CD8-positive, alpha-beta memory T cell (primary cell): ENCODE measurements at regions not wholly inside any gene's neighbourhood (a gene's known extent, or its start where the extent isn't known, plus 50 kb on each side); places are given as distances from the start of the nearest gene placed in this dataset.

Source experiments
- CTCF ChIA-PET: fragments of 350-600 bp; sonication (Branson Sonifier 250); formaldehyde crosslinking; loops from one replicate; lab custom pipeline; 2021; ENCODE audit warnings: antibody characterized with exemption; lab: Charles Lee
- POLR2A ChIA-PET: fragments of 350-600 bp; sonication (Branson Sonifier 250); formaldehyde crosslinking; loops from one replicate; lab custom pipeline; 2021; ENCODE audit warnings: antibody characterized with exemption; lab: Charles Lee
- DNase-seq, 5 donors: peaks; one replicate each; pipeline versions ENCODE4 v3.0.0 to v3.0.0-alpha.2; 2020 to 2022; ENCODE audit warnings: mixed read lengths in 1 of 5
- H3K27ac ChIP-seq: one replicate; pipeline ENCODE4 v1.7.0; 2013; ENCODE audit warnings: low read depth, mild to moderate bottlenecking, low read length, moderate library complexity
- H3K27me3 ChIP-seq: 2 replicates; pipeline ENCODE4 v1.7.0; 2013; ENCODE audit warnings: low read length, mild to moderate bottlenecking; ENCODE audit not compliant: insufficient read depth, poor library complexity, severe bottlenecking
- H3K36me3 ChIP-seq: 2 replicates; pipeline ENCODE4 v1.7.0; 2013; ENCODE audit warnings: mild to moderate bottlenecking, low read length, moderate library complexity; ENCODE audit not compliant: insufficient read depth
- H3K4me1 ChIP-seq: 2 replicates; pipeline ENCODE4 v1.7.0; 2013; ENCODE audit warnings: mild to moderate bottlenecking, low read length, moderate library complexity; ENCODE audit not compliant: insufficient read depth
- H3K4me3 ChIP-seq: 2 replicates; pipeline ENCODE4 v1.7.0; 2013; ENCODE audit warnings: mild to moderate bottlenecking, low read length
- H3K9me3 ChIP-seq: 2 replicates; pipeline ENCODE4 v1.7.0; 2013; ENCODE audit warnings: mild to moderate bottlenecking, low read length
- H3K27ac Mint-ChIP-seq, 8 donors: one replicate each; pipeline ENCODE4 v1.8.0; 2020 to 2021; ENCODE audit warnings: mixed read lengths in 8 of 8, mild to moderate bottlenecking in 6 of 8, inconsistent platforms in 3 of 8, moderate library complexity in 3 of 8
- H3K27me3 Mint-ChIP-seq, 2 donors: one replicate each; pipeline ENCODE4 v1.8.0; 2020 to 2021; ENCODE audit warnings: mixed read lengths in 2 of 2, mild to moderate bottlenecking in 1 of 2, moderate library complexity in 1 of 2
- H3K36me3 Mint-ChIP-seq, 3 donors: one replicate each; pipeline ENCODE4 v1.8.0; 2020 to 2021; ENCODE audit warnings: mixed read lengths in 3 of 3, inconsistent platforms in 1 of 3, mild to moderate bottlenecking in 1 of 3
- H3K4me1 Mint-ChIP-seq, 3 donors: one replicate each; pipeline ENCODE4 v1.8.0; 2020 to 2021; ENCODE audit warnings: mixed read lengths in 3 of 3, inconsistent platforms in 1 of 3, mild to moderate bottlenecking in 1 of 3
- H3K4me3 Mint-ChIP-seq, 7 donors: one replicate each; pipeline ENCODE4 v1.8.0; 2020 to 2021; ENCODE audit warnings: mixed read lengths in 7 of 7, mild to moderate bottlenecking in 6 of 7, moderate library complexity in 4 of 7, inconsistent platforms in 2 of 7
- H3K9me3 Mint-ChIP-seq, 5 donors: one replicate each; pipeline ENCODE4 v1.8.0; 2020 to 2022; ENCODE audit warnings: mixed read lengths in 5 of 5, mild to moderate bottlenecking in 3 of 5, moderate library complexity in 2 of 5, inconsistent platforms in 1 of 5

DNA sequence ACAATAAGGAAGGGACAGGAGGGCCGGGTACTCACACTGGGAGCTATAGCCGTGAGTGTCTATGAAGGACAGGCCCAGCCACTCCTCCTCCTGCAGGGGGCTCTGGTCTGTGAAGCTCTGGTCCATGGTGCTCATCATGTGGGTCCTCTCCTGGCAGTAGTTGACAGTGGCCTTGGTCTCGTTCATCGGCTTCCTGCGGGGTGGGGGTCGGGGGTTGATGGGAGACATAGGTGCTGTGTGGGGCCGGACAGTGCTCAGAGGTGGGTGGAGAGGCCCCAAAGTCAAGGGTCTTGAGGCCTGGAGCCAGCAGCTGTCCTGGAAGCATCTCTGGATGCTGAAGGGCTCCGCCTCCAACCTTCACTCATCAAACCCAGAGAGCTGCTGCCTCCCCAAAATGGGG, 260.4 kb downstream of the PTPRU start:
- DNase-seq: peak in 1 of 5 donors; percentile 29
- Mint-ChIP-seq H3K4me1 (no peaks in the 10 kb centered on the region), H3K4me3 (no peak overlapping the region), H3K27ac (no peak overlapping the region), H3K27me3 (peaks cover 20 to 44% of the 10 kb centered on the region in 2 donors), H3K9me3 (peaks cover 3 to 25% (median 11%) of the 10 kb centered on the region in 5 donors), H3K36me3 (no peaks in the 10 kb centered on the region)
- POLR2A ChIA-PET: no interaction called here
- CTCF ChIA-PET: no interaction called here
- H3K4me1 ChIP-seq: no peaks in the 10 kb centered on the region
- H3K27me3 ChIP-seq: no peaks in the 10 kb centered on the region
- H3K36me3 ChIP-seq: no peaks in the 10 kb centered on the region
- no peak overlapping the region for H3K27ac ChIP-seq
- no peak overlapping the region for H3K4me3 ChIP-seq
- H3K9me3 ChIP-seq: no peaks in the 10 kb centered on the region

DNA sequence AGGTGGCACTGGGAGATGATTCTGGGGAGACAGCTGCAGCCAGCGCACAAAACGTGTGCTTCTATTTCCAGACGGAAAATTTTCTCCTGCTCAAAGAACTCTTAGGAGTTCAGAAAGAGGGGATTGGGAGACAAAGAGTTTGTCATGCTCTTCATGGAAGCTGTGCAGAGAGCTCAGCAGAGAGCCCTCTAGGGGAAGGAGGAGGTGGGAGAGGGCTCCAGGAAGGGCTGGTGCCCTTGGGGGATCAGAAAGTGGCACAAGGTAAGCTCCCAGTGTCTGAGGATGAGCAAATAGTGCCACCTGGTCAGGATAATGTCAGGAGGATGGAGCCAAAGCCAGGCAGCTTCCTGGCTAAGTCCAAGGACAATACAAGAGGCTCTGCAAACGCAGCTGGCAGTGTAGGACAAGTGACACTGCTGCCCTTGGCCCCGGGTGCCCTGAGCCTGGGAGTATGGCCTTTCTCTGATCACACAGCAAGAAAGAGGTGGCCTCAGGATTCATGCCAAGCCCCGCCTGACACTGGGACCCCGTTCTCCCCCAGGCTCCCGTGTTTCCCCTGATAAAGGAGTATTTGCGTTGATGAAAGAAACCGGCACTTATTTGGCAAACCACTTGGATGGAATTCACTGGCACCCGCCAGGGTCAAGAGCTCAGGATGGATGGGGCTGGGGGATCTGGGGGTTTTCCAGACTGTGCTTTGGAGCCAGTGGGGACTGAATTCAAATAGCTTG, 254.0 kb downstream of the PTPRU start:
- Histone ChIP-seq H3K27me3 (no peaks in the 10 kb centered on the region), H3K4me3 (no peak overlapping the region), H3K27ac (no peak overlapping the region), H3K36me3 (no peaks in the 10 kb centered on the region), H3K4me1 (no peaks in the 10 kb centered on the region), H3K9me3 (no peaks in the 10 kb centered on the region)
- Mint-ChIP-seq H3K4me1 (no peaks in the 10 kb centered on the region), H3K27me3 (peaks cover 14 to 19% of the 10 kb centered on the region in 2 donors), H3K36me3 (no peaks in the 10 kb centered on the region), H3K9me3 (peaks cover 0 to 6% (median 4%) of the 10 kb centered on the region in 5 donors), H3K4me3 (no peak overlapping the region), H3K27ac (no peak overlapping the region)
- POLR2A ChIA-PET: no interaction called here
- peak in 1 of 5 donors; percentile 30 for DNase-seq
- CTCF ChIA-PET: no interaction called here

DNA sequence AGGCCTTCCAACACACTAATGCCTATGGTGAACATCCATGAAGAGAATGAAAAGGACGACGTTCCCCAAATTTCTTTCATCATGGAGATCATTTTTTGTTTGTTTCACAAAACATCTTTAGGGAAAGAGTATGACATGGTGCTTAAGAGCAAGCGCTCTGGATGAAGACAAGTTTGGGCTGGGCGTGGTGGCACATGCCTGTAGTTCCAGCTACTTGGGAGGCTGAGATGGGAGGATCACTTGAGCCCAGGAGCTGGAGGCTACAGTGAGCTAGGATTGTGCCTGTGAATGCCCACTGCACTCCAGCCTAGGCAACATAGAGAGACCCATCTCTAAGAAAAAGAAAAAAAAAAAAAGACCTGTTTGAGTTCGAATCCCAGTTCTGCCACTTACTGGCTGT, 253.1 kb downstream of the PTPRU start:
- no peaks in the 10 kb centered on the region for H3K4me1 Mint-ChIP-seq
- ChIA-PET POLR2A (no interaction called here), CTCF (no interaction called here)
- Histone ChIP-seq H3K27ac (no peak overlapping the region), H3K36me3 (no peaks in the 10 kb centered on the region), H3K4me3 (no peak overlapping the region), H3K4me1 (no peaks in the 10 kb centered on the region), H3K9me3 (no peaks in the 10 kb centered on the region), H3K27me3 (no peaks in the 10 kb centered on the region)
- H3K9me3 Mint-ChIP-seq: no peaks in the 10 kb centered on the region
- peaks cover 16 to 19% of the 10 kb centered on the region in 2 donors for H3K27me3 Mint-ChIP-seq
- no peaks in the 10 kb centered on the region for H3K36me3 Mint-ChIP-seq
- no peak for DNase-seq
- H3K27ac Mint-ChIP-seq: peak overlapping the region in 1 of 8 donors; percentile 46
- H3K4me3 Mint-ChIP-seq: no peak overlapping the region

DNA sequence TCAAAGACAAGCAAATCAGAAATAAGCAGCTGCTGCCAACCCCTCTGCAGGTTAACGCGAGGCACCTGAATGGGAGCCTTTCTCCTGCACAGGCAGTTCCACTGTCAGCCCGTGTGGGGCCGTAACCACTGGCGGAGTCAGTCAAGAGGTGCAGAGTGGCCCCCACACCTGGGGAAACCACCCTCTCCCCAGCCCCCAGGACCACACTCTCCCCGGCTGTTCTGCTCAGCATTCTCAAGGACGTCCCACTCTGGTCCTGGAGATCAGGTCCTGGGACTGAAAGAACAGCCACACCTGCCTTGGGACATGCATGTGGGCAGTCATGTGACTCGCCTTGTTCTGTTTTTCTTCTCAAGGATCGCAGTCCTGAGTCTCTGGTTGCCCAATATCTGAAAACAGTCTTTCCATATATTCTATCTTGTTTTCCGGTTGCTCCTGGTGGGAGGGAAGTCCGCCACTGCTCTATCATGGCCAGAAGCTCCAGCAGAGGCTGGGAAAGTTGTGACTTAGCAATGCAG, 252.5 kb downstream of the PTPRU start:
- POLR2A ChIA-PET: no interaction called here
- H3K9me3 ChIP-seq: no peaks in the 10 kb centered on the region
- no peak for DNase-seq

DNA sequence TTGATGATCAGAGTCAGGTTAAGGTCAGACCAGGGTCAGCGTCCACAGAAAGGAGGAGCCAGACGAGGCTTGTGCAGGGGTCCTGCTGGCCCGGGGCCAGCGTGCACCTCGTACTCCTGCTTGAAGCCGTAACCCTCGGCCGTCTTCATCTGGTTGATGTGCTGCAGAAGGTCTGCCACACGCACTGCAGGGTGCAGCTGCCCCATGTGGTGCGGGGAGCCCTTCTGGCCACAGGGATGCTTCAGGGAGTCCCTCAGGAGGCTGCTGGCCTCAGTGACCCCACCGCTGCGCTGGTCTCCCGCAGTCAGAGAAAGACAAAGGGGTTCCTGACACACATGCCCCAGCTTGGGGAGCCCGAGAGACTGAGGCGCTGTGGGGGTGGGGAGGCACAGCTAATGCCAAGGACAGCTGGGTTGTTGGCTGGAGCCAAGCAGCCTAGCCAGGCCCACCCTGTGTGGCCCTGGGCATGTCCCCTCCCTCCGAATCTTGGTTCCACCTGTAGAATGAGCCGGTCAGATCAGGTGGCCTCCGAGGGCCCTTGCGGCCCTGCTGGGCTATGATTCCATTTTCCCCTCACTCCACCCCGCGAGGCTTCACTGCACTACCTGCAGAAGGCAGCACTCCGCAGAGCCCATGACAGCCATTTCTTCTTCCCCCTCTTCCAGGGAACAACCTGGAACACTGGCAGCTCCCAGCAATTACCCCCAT, 251.9 kb downstream of the PTPRU start:
- Histone ChIP-seq H3K27ac (no peak overlapping the region), H3K9me3 (no peaks in the 10 kb centered on the region), H3K4me1 (no peaks in the 10 kb centered on the region), H3K4me3 (no peak overlapping the region), H3K36me3 (no peaks in the 10 kb centered on the region), H3K27me3 (no peaks in the 10 kb centered on the region)
- Mint-ChIP-seq H3K4me1 (no peaks in the 10 kb centered on the region), H3K4me3 (no peak overlapping the region), H3K27ac (no peak overlapping the region), H3K9me3 (no peaks in the 10 kb centered on the region), H3K36me3 (no peaks in the 10 kb centered on the region), H3K27me3 (peaks cover 16 to 19% of the 10 kb centered on the region in 2 donors)
- POLR2A ChIA-PET: no interaction called here
- DNase-seq: no peak
- CTCF ChIA-PET: no interaction called here

More for the DNA sequence above, 252.5 kb downstream of the PTPRU start:
- Histone ChIP-seq H3K4me1 (no peaks in the 10 kb centered on the region), H3K4me3 (no peak overlapping the region), H3K27me3 (no peaks in the 10 kb centered on the region), H3K36me3 (no peaks in the 10 kb centered on the region), H3K27ac (no peak overlapping the region)
- CTCF ChIA-PET: no interaction called here
- H3K36me3 Mint-ChIP-seq: no peaks in the 10 kb centered on the region
- H3K4me3 Mint-ChIP-seq: no peak overlapping the region
- H3K4me1 Mint-ChIP-seq: no peaks in the 10 kb centered on the region
- no peak overlapping the region for H3K27ac Mint-ChIP-seq
- H3K27me3 Mint-ChIP-seq: peaks cover 16 to 19% of the 10 kb centered on the region in 2 donors
- H3K9me3 Mint-ChIP-seq: no peaks in the 10 kb centered on the region

DNA sequence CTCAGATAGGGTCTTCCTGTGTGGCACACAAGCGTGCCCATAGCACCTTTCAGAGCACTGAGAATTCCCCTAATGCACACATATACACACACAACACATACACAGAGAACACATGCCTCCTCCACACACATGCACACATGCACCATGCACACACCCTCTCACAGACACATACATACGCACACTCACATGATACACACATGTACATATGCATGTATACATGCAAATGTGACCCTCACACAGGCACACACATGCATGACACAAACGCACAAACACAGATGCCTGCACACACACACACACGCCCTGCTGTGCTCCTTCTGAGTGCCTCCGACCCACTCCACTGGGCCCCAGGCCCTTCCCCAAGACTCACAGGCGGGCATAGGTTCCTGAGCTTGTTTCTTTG, 251.0 kb downstream of the PTPRU start:
- H3K4me1 ChIP-seq: no peaks in the 10 kb centered on the region
- H3K27ac ChIP-seq: no peak overlapping the region
- Mint-ChIP-seq H3K4me3 (peak overlapping the region in 1 of 7 donors; percentile 65), H3K27ac (peak overlapping the region in 1 of 8 donors; percentile 48), H3K9me3 (no peaks in the 10 kb centered on the region), H3K4me1 (no peaks in the 10 kb centered on the region), H3K36me3 (no peaks in the 10 kb centered on the region), H3K27me3 (peaks cover 16 to 19% of the 10 kb centered on the region in 2 donors)
- H3K4me3 ChIP-seq: no peak overlapping the region
- POLR2A ChIA-PET: no interaction called here
- H3K36me3 ChIP-seq: no peaks in the 10 kb centered on the region
- no peaks in the 10 kb centered on the region for H3K27me3 ChIP-seq
- no peak for DNase-seq
- no peaks in the 10 kb centered on the region for H3K9me3 ChIP-seq
- CTCF ChIA-PET: no interaction called here

DNA sequence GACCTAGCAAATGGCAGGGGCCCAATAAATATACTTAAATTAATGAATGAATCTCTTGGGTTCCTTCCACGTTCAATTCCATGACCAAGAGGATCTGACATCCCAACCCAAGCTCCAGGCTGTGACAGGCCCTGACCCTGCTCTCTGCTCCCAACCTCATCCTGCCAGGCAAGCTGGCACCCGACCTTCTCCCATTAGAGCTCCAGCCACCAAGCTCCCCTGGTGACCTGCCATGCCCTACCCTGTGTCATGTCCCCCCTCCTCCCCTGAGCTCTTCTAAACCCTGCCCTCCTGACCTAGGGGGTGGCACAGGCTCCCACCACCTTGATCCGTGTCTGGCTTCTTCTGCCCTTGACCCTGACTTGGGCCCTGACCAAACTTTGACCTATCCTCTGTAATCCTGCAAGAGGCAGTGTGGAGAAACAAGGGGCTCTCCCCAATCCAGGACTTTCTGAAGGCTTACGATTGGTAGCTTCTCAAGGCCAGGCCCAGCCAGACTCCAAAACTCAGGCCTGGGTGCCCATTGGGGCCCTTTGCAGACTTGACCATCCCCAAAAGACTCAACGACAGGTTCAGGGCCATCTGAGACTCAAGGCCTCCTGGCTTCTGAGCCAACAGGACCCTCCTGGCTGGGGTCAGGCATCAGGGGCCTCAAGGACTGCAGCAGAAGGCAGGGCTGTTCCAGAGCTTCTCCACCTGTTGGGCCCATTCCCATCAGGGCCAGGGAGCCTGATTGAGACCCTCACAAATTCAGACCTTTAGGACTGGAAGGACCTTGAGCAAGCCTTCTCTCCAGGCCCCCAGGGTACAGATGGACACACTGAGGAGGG, 249.0 kb downstream of the PTPRU start:
- no peaks in the 10 kb centered on the region for H3K36me3 ChIP-seq
- ChIA-PET POLR2A (no interaction called here), CTCF (no interaction called here)
- H3K4me1 ChIP-seq: no peaks in the 10 kb centered on the region
- Mint-ChIP-seq H3K36me3 (no peaks in the 10 kb centered on the region), H3K27me3 (peaks cover 16 to 22% of the 10 kb centered on the region in 2 donors), H3K27ac (no peak overlapping the region), H3K4me3 (no peak overlapping the region), H3K4me1 (no peaks in the 10 kb centered on the region), H3K9me3 (peaks cover 0 to 3% (median 0%) of the 10 kb centered on the region in 5 donors)
- no peak overlapping the region for H3K4me3 ChIP-seq
- no peaks in the 10 kb centered on the region for H3K27me3 ChIP-seq
- no peak overlapping the region for H3K27ac ChIP-seq
- H3K9me3 ChIP-seq: no peaks in the 10 kb centered on the region
- no peak for DNase-seq

DNA sequence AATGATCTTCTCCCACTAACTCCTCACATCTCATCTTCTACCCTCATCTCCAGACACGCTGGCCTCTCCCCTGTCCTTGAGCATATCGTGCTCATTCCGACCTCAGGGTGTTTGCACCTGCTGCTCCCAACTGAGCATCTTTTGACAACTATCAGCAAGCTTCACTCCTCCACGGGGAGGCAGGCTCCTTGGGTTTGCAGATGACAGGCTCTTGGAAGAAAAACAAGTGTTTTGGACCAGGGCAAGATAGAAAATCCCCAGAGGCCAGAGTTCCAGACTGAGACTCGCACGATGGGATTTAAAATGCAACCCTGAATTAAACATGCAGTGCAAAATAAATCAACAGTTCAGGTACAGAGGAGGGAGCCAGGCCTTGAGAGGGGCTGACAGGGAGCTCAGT, 246.7 kb downstream of the PTPRU start:
- ChIA-PET CTCF (no interaction called here), POLR2A (no interaction called here)
- H3K27ac ChIP-seq: no peak overlapping the region
- Mint-ChIP-seq H3K4me1 (no peaks in the 10 kb centered on the region), H3K27ac (no peak overlapping the region), H3K36me3 (no peaks in the 10 kb centered on the region), H3K4me3 (no peak overlapping the region), H3K9me3 (peaks cover 0 to 3% (median 0%) of the 10 kb centered on the region in 5 donors), H3K27me3 (peaks cover 24 to 25% of the 10 kb centered on the region in 2 donors)
- peaks cover 9% of the 10 kb centered on the region for H3K27me3 ChIP-seq
- no peaks in the 10 kb centered on the region for H3K36me3 ChIP-seq
- H3K9me3 ChIP-seq: no peaks in the 10 kb centered on the region
- DNase-seq: no peak
- no peaks in the 10 kb centered on the region for H3K4me1 ChIP-seq
- no peak overlapping the region for H3K4me3 ChIP-seq
